ENCODE measurements at regions not wholly inside any gene's neighbourhood (a gene's known extent, or its start where the extent isn't known, plus 50 kb on each side); places are given as distances from the start of the nearest gene placed in this dataset.
"Not testable (repeated sequence)": the region's sequence is repeated elsewhere in the genome, so short reads cannot be mapped to it uniquely, and the experiment has no call there.

DNA sequence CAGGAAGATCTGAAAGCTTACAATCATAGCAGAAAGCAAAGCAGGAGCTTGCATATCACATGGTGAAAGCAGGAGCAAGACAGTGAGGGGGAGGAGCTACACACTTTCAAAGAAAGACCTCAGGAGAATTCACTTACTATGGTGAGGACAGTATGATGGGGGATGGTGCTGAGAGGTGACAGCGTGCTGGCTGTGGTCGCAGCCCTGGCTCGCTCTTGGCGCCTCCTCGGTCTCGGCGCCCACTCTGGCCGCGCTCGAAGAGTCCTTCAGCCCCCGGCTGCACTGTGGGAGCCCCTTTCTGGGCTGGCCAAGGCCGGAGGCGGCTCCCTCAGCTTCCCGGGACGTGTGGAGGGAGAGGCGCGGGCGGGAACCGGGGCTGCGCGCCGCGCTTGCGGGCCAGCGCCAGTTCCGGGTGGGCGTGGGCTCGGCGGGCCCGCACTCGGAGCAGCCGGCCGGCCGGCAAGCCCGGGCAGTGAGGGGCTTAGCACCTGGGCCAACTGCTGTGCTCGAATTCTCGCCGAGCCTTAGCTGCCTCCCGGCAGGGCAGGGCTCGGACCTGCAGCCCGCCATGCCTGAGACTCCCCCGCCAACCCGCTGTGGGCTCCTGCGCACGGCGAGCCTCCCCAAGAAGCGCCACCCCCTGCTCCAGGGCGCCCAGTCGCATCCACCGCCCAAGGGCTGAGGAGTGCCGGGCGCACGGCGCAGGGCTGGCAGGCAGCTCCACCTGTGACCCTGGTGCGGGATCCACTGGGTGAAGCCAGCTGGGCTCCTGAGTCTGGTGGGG is 131.9 kb upstream of the SPATS2L start:
- DNase-seq: no peak

DNA sequence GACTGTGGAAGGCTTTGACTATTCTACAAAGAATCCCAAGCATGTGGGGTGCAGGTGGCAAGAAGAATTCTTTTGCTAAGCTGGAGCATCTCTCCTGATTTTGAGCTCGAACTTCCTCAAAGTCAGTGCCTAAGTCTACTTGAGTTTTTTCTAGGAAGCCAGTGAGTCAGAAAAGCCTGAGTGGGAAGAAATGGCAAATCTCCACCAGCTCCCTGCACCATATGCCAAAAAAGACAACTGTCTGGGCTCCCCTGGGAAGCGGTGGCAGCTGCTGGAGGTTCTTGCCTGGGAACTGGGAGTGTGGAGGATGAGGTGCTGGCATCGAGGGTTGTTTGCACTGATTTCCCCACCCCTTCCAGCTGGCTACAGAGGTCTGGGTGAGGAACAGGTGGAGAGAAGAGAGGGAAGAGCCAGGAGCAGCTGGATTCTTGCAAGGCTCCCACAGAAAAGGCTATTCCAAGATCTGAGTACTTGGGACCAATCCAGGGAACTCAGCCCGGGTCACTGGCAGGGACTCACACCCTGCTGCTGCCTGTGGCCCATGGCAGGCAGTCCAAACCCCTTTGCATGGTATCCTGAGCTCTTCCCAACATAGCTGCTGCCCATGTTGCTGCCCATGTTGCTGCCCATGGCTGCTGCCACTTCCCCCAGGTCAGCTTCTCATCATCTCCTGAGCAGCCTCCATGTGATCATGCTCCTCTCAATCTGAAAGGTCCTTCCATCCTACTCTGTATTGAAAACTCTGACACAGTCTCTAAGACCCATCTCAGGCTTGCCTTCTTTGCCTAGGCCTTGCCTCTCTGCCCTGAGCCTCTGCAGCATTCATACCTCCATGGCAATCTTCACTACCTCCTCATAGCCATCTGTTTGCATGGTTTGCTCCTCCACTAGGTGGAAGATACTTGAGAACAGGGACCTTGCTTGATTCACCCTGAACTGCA is 128.3 kb upstream of the SPATS2L start:
- no peak for DNase-seq

DNA sequence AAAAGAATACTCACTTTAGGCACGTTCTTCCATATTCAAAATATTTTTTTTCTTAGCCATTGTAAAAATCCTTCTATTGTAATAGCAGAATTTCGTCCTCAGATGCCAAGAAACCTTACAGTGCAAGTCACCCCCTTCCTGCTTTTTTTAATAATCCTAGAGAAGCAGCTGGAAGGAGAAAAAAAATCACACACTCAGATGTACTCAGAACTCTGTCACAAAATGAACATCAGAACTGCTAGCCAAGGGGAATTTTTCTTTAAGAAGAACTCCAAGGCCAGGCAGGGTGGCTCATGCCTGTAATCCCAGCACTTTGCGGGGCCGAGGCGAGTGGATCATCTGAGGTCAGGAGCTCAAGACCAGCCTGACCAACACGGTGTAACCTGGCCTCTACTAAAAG is 127.3 kb upstream of the SPATS2L start:
- DNase-seq: no peak

DNA sequence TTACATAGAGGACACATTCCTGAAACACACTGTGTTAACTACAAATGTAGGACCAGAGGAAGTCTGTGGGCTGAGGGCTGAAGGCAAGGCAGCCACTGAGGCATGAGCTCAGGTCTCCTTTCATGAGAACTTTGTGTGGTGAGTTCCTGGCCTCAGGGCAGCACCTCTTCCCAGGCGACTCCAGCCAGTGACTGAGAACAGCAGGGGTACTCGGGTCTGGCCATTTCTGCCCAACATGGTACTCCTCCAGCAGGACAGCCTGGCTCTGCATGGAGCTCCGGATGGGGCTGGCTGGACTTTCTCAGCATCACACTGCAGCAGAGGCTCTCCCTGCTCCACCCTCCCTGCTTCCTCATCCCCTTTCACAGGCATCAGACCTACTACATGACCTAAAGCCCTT is 125.5 kb upstream of the SPATS2L start:
- no peak for DNase-seq

DNA sequence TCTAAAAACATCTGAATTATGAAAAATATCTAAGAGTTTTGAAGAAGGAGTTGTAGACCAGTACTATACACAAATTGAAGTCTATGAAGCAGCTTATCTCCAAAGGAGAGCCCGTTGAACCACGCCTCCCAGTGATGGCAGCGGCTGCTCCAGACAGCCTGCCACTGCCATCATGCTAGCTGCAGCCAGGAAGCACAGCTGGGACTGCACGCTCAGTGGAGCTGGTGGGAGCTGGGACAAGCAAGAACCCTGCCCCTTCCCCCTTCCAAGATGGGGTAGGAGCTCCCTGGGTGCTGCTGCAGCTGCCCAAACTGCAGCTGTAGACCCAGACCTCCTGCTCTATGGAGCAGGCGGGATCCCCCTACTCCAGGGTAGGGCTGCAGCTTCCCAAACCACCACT is 124.7 kb upstream of the SPATS2L start:
- no peak for DNase-seq

DNA sequence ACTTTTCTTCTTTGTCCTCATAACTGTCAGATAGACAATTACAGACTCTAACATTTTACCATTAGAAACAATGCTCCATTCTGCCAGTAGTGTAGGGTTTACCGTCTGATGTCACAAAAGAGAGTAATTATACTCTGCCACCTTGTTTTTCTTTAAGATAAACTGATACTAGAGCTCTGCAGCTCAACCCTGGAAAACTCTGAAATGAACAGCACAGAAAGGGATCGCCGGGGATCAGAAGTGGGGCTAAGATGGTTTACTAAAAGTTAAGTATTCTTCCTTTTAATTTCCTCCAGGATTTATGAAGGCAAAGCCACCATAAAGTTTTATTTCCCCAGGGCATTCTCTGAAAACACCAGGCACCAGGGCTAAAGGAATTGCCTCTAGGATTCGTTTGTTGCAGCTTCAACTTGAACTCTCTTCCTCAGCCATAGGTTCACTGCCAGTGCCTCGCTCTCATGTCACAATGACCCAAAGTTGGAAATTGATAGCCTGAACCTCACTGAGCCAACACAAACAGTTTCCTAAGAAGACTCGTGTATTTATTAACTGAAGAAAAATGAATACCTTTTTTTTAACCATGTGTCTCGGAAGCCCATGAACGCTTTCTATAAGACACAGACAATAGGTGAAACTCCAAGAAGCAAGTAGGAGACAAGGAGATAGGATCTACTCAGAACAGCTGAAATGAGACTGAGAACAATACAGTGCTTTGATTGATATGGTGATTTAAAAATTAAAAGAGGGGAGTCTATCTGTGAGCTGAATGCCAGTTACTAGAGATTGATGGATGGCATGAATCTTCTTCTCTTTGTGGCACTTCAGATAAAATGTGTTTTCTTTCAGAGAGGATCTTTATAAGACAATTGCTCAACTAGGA is 121.5 kb upstream of the SPATS2L start:
- DNase-seq: no peak

DNA sequence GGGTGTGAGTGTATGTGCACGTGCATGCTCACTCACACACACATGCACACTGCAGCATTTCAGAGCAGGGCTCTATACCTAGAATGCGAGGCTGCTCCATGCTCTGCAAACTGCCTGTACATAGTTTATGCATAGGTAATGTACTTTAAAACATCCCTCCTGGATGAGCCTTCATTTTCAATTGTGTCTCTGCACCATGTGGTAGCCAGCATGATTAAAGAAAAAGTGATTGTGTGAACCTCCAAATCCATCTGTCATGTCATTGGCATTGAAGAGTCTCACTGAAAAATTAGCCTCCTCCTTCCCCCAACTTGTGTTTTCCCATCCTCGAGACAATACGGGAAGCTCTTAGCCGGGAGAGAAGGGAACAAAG is 120.9 kb upstream of the SPATS2L start:
- DNase-seq: no peak

DNA sequence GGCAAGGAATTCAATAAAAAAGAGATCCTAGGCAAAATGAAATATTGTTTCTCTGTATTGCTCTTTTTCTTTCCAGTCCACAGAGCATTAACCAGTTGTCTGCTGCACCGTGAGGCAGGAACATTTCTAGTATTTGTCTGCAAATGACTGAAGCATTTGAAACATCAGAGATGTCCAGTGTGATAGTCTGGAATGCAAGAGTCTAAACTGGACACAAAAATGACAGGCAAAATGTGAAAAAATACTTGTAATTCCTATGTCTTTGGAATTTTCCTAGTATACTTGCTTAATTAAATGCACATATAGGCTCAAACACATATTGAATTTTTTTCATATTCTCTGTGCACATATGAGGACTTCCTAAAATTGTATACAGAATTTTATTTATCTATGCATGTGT is 120.5 kb upstream of the SPATS2L start:
- no peak for DNase-seq

DNA sequence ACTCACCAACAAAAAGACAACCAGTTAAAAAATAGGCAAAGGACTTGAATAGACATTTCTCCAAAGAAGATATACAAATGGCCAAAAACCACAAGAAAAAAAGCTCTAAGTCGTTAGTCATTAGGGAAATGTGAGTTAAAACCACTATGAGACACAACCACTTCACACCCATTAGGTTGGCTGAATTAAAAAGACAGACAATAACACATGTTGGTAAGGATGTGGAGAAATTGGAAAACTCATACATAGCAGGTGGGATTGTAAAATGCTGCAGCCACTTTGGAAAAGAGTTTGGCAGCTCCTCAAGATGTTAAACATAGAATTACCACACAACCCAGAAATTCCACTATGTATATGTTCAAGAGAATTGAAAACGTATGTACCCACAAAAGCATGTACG is 117.6 kb upstream of the SPATS2L start:
- no peak for DNase-seq

DNA sequence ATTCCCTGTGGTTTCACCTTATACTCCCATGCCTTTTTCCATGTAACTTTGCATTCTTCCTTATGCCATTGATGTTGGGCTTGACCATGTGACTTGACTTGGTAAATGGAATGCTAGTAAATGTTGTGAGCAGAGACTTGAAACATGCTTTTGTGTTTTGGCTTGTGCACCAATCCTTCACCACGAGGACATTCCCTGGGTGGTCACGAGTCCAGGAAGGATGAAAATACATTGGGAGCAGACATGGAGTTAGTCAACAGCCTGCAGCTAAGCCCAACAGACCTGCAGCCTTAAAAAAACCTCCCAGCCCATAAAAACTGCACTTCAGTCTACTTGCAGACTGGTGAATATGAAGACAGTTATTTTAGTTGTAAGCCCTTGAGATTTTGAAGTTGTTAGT is 116.5 kb upstream of the SPATS2L start:
- no peak for DNase-seq

DNA sequence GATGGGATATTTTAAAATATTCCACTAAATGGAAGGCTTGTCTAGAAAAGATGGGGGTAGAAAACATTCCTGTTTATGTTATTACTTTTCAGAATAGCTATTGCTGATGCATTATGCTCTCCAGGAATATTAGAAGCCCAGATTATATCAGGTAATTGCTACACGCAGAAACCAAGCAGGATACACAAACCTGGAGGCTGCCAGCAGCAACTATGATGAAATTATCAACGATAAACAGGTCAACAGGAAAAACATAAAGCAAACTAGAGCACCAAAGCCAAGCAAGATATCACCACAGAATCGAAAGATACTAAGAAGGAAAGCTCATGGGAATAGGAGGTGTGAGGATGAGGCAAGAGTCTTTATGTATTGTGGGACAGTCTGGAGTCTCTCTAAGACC is 113.2 kb upstream of the SPATS2L start:
- no peak for DNase-seq

DNA sequence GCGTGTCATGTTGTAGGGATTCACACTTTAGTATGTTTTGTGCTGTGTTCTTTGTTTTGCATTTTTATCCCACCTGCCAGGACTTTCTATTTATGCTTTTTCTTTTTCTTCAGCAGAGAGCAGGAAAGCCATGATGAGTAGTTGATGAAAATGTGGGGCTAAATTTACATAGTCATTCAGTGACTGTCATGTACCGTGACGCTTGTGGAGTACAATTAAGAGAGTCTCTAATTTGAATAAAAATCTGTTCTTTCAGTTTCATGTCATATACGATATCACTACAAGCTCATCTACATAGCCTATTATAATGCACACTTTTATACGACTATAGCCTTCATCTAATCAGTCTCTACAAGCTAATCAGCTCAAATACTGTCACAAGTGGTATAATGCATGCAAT is 112.7 kb upstream of the SPATS2L start:
- no peak for DNase-seq

DNA sequence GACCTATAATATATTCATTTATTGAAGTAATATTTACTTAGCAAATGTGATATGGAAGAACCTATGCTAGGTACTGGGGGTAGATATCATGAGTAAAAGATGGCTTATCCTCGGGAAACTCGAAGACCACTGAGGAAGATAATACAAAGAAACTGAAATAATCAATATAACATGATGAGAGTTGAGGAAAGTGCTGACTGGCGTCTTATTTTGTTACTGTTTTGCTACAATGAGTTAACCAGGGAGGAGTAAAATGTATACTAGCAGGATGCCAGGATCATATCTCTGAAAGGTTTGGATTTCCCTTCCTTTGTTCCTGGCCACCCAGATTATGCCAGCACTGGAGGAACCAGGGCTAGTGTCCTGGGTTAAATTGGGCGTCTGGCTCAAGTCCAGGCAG is 111.7 kb upstream of the SPATS2L start:
- DNase-seq: no peak

DNA sequence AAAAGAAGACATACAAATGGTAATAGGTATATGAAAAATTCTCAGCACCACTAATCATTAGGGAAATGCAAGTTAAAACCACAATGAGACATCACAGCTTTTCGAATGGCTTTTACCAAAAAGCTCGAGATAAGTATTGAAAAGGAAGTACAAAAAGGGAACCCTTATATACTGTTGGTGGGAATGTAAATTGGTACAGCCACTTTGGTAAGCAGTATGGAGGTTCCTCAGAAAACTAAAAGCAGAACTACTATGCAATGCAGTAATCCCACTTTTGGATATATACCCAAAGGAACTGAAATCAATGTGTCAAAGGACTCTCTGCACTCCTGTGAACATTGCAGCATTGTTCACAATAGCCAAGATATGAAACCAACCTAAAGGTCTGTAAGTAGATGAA is 107.5 kb upstream of the SPATS2L start:
- DNase-seq: peak; percentile 46

DNA sequence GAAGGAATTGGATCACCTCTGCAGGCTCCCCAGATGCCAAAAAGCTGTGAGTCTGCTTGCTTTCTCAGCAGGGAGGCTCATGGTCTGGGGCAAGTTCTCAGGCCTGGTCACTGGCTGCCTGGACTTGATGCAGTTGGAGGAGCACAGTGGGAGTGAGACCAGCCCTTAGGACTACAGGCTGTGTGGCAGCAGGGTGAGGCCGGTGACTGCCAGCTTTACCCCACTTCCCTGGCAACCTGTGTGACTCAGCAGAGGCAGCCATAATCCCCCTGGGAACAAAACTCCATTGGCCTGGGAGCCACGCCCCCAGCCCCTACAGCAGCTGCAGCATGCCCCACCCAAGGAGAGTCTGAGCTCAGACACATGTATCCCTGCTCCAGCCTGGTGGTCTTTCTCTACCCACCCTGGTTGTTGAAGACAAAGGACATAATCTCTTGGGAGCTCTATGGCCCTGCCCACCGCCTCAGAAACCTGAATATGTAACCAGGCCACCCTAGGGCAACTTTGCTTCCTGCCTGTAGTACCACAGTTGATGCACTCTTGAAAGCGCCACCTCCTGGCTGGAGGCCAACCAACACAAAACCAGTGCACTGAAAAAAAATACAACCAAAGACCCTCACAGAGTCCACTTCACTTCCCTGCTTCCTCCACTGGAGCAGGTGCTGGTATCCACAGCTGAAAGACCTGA is 106.8 kb upstream of the SPATS2L start:
- DNase-seq: no peak

DNA sequence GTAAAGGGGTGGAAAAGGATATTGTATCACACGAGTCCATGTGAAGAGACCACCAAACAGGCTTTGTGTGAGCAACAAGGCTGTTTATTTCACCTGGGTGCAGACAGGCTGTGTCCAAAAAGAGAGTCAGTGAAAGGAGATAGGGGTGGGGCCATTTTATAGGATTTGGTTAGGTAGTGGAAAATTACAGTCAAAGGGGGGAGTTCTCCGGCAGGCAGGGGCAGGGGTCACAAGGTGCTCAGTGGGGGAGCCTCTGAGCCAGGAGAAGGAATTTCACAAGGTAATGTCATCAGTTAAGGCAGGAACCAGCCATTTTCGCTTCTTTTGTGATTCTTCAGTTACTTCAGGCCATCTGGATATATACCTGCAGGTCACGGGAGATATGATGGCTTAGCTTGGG is 104.7 kb upstream of the SPATS2L start:
- DNase-seq: not testable (repeated sequence)

DNA sequence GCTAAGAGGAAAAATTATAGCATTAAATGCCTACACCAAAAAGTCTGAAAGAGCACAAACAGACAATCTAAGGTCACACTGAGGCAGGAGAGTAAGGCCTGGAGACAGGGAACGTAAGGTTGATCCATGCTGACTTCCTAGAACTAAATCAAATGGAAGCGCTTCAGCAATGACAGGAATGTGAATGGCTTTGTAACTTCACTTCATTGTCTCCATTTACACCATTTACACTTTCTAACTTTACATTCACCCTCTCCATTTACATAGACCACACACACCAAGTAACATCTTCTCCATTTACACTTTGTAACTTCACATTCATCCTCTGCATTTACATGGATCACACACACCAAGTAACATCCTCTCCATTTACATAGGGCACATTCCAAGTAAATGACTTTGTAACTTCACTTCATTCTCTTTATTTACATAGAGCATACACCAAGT is 103.1 kb upstream of the SPATS2L start:
- DNase-seq: no peak

DNA sequence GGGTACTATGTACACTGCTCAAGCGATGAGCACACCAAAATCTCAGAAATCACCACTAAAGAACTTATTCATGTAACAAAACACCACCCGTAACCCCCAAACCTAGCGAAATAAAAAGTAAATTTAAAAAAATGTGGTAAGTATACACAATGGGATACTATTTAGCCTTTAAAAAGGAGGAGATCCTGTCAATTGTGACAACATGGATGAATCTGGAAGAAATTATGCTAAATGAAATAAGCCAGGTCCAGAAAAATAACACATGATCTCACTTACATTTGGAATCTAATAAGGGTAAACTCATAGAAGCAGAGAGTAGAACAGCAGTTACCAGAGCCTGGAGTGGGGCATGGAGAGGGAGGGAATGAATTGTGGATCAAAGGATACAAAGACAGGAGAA is 98.5 kb upstream of the SPATS2L start:
- no peak for DNase-seq

DNA sequence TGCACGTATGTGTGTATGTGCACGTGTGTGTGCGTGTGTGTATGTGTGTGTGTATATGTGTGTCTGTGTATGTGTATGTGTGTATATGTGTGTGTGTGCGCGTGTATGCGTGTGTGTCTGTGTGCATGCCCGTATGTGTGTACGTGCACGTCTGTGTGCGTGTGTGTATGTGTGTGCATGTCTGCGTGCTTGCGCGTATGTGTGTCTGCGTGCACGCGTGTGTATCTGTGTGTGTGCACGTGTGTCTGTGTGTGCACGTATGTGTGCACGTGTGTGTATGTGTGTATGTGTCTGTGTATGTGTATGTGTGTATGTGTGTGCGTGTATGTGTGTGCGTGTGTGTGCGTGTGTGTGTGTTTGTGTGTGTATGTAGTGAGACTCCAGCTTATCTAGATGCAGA is 97.5 kb upstream of the SPATS2L start:
- DNase-seq: no peak

DNA sequence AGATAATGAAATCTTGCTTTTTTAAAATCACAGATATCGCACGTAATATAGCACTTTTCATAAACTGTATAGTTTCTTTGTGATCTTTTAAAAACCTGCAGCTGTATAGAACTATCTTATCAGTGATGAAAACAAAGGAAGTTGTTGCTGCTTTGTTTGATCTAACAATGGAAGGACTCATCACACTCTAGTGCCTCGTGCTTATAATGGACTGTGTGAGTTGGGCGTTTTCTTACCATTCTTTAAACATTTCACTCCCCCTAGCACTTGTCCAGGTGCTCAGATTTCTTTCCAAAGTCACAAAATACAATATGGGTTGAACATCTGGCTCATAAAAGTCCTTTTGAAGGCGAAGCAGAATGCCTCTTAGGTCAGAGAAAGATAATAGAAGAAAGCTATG is 94.8 kb upstream of the SPATS2L start:
- DNase-seq: no peak

DNA sequence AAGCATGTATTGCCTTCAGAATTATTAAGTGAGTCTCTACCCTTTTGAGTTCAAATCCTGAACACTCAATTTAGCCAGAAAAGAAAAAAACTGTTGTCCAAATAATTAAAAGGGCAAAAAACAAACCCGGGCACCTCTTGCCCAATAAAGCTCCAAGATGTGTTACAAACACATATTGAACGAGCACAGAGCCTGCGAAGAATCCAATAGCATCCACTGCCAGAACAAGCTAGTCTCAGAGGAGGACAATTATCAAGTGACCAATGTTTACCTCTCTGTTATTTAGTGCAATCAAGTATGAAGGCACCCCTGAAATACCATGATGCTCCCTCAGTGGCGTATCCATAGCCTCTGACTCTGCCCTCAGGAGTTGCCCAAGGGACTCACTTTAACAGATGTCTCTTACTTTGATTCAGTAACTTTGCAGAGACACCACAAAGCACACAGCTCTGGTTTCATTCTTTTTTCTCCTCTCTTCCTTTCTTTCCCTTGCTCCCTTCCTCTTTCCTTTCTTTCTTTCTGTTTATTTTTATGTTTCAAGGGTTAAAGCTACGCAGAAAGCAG is 93.5 kb upstream of the SPATS2L start:
- DNase-seq: no peak

DNA sequence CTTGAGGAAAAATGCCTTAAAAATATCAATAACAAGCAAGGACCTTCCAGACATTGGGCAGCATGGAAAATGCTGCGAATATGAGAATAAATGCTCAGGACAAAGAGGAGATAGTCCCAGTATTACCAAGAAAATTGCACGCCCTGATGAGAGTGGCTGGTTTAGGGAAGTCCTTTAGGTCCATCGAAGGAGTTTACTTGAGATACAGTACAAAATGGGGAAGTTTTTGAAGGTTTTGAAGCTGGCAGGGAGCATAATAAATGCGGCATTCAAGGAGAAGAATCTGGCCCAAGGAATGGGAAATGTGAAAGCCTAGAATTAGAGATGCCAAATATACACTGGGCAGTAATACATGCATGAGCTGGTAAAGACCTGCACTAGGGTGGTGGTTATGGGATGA is 90.2 kb upstream of the SPATS2L start:
- no peak for DNase-seq

All from SIG-M5 (cell line).